Kidney glomerular epithelial cell (primary cell): ENCODE measurements at regions not wholly inside any gene's neighbourhood (a gene's known extent, or its start where the extent isn't known, plus 50 kb on each side); places are given as distances from the start of the nearest gene placed in this dataset.

ENCODE experiments used
- DNase-seq: peaks from one replicate; lab custom pipeline; 2025; lab: John Stamatoyannopoulos, UW

DNA sequence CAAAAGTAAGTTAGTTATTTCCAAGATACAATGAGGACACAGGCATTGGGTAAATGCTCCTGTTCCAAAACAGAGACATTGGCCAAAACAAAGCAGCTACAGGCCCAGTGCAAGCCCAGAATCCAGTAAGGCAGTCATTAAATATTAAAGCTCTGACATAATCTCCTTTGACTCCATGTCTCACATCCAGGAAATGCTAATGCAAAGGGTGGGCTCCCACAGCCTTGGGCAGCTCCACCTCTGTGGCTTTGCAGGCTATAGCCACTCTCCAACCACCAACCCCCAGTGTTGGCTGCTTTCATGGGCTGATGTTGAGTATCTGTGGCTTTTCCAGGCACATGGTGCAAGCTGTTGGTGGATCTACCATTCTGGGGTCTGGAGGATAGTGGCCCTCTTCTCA is 733.4 kb upstream of the SOX9 start:
- no peak for DNase-seq

DNA sequence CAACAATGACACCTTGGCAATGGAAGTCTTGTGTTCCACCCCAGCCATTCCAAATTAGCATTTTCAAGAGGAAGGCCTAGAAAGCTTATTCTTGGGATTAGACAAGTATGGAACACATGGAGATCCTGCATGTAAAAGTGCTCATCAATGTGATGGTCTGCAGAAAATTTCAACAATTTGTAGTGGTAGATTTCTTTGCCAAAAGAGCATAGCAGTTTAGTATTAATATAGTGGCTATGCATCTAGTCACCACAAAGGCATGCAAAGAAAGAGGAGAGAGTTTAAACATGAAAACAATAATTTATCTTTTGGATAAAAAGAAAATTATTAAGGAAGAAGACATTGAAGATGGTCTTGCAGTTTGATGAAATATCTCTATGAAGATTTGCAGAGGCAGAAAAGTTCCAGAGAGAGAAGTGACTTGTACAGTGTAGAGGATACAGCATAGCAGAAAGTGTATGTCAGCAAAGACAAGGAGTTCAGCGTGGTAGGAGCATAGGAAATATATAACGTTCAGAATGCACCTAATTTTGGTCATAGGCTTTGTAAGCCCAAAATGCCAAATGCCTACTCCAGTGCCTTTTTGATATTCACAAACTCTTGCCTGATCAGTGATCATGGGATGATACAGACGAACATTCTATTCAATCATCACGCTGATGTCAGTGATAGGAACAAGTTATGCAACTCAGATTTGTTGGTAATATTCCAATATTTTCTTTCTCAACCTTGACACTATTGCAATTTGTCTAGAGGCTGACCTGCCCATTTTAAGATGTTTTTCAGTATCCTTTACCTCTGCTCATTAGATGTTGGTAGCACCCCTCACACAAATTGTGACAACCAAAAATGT is 727.9 kb upstream of the SOX9 start:
- DNase-seq: no peak

DNA sequence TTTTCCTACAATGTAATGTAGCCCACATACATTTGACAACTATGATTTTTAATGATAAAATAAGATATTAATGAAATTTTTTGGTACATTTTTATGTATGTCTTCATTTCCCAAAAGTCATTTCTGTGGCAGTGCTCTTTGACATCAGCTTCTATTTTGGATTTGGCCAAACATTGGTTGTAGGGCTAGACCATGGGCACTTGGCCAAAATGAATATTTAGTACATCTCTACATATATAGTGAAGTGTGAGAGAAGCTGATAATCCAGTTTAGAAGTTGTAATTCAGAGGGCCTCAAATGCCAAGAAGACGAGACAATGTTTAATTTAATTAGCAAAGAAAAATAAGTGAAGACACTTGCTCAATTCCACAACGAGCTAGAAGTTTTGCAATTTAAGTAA is 724.9 kb upstream of the SOX9 start:
- no peak for DNase-seq

DNA sequence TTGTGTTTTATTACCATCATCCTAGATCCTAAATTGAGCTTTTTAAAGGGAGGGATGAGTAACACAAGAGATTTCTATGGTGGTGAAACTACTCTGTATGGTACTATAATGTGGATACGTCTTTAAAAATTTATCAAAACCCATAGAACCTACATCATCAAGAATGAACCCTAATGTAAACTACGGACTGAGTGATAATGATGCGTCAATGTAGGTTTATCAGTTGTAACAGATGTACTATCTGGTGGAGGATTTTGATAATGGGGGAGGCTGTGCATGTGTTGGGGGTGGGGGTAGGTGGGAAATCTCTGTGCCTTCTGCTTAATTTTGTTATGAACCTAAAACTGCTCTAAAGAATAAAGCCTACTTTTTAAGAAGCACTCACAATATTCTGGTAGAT is 724.1 kb upstream of the SOX9 start:
- DNase-seq: no peak

DNA sequence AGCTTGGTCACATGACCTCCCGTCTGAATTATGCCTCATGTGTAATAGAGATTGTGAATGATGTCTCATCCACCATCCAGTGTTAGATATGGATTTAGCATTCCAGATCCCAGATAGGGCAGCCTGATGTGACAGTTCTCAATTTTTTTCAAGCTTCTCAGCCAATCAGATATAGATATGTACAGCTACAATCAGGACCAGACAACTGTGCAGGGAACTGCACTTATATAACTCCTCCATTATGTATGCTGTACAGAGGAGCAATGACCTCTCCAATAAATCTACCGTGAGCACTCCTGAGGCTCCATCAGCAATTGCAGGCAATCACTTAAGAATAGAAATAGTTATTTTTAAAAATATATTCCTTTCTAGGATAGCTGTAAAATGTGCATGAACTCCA is 722.8 kb upstream of the SOX9 start:
- DNase-seq: no peak

DNA sequence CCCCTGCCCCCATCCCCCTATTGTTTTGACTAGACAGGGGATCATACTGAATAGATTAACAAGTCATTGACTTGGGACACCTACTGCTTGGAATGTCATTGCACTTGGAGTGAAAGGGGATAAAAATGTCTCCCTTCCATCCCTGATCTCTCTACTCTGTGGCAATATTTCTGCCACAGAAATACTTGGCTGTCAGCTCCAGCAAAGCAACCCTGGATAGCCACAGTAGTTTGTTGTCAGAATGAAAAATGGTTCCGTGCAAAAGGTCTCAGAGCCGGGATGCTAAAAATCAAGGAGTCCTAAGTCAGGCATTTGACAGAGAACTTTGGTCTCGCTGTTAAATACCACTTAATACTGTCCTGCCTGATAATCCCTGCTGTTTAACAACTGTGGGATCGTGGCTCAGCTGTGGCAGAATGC is 722.0 kb upstream of the SOX9 start:
- no peak for DNase-seq

DNA sequence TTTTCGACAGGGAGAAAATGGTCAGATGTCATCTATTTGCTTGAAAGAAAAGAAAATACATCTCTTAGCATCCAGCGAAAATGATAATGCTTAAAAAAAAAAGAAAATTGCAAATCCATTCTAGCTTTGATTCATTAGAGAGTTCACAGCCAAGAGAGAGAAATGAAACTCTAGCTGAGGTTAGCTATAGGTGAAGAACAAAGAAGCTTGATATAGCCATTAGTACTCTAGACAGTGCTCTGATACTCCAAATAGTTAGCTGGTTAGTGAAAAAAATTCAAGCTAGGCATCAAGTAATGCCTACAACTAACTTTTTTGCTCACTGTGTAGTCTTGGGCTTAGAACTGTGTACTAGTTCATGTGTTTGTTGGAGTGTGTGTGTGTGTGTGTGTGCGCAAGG is 721.6 kb upstream of the SOX9 start:
- no peak for DNase-seq

DNA sequence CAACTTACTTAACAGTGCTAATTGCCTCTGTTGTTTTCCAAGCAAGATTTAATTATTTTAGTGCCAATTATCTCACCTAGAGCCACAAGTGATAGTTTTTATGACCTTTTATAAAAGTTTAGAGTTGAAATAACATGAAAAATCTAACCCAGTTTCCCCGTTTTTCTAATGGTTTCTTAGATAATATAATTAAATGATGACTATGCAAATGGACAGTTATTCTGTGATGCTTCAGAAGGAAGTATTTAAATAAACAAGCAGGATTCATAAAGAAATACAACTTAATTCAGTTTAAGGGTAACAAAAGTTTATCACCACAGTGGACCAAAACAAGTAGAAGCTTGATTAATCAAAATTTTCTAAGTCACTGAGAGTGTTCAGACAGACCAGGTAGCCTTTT is 721.2 kb upstream of the SOX9 start:
- no peak for DNase-seq

DNA sequence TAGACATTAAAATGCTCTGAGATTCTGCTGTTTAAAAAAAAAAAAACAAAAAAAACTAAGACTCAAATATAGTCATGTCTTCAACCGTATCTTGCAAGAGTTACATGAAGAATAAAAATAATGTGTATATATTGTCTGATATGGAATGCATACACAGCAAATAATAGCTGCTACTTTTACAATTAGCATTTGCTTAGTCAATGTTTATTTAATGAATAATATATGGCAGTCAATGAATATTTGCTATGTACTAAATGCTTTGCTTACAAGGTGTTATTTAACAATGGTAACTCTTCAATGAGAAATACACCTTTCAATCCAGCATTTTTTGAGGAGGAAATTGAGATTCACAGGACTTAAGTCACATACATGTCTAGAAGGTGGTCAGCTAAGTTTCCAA is 718.8 kb upstream of the SOX9 start:
- no peak for DNase-seq

DNA sequence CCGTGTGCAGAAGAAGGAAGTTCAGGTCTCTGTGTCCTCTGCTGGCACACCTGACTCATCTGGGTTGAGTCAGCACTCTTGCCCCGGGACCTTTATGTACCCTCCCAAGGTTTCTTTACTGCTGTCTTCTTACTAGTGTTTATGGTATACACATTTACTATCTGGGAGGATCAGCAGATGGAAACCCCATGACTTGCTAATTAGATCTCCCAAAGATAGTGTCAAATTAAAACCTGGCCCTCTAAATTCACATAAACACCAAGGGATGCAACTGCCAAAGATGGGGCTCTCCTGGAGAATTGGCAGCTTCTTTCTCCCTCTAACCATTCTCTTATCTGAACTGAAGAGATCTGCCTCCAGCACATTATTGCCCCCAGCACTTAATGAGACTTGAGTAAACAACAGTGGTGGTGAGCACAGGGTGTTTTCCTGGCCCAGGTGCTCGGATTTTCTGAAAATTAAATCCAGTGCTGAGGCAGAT is 718.1 kb upstream of the SOX9 start:
- DNase-seq: no peak

DNA sequence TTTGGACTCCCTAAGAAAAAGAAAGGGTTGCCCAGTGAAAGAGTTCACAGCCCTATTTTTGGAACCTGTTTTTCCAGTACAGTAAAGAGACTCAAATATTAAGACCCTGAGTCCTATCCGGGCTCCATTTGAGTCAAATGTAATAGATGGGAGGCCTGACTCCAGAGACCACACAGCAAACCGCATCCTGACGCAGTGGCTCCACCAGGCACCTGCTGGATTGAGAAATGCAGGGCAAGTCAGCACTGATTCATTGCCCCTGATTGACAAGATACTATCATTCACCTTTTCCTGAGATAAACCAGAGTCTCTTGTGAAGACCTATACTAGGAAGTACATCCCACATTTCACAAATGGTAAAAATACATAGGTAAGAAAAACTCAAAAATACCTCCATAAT is 715.7 kb upstream of the SOX9 start:
- DNase-seq: no peak

DNA sequence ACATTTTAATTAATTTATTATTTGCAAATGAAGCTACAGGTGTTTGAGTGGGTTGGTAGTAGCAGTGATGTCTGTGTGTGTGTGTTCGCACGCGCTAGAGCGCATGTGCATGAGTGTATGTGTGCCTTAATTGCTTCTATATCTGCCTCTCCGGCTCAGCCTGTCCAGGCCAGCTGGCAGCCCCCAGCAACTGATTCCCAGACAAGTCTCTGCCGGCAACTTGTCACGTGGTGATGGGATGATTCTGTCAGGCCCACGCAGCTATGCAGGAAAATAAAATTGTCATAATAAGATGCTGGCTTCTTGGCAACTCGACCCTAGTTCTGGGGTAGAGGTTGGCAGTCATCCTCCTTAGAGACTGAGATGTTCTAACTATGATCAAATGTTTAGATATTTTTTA is 712.8 kb upstream of the SOX9 start:
- no peak for DNase-seq

DNA sequence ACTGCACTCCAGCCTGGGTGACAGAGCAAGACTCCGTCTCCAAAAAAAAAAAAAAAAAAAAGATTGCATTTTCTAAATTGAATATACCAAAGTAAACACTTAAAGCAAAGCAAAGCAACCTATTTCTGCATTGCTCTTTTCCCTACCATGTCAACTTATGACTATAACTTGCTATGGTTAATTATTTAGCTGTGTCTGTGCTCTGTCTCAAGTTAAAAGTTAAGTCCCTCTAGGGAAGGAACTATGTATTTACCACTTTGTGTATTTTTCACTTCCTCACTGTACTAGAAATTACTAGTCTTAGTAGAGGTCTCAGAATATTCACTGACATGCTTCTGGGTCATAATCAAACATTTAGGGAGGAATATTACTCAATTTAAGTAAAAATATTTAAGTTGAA is 711.7 kb upstream of the SOX9 start:
- DNase-seq: no peak

DNA sequence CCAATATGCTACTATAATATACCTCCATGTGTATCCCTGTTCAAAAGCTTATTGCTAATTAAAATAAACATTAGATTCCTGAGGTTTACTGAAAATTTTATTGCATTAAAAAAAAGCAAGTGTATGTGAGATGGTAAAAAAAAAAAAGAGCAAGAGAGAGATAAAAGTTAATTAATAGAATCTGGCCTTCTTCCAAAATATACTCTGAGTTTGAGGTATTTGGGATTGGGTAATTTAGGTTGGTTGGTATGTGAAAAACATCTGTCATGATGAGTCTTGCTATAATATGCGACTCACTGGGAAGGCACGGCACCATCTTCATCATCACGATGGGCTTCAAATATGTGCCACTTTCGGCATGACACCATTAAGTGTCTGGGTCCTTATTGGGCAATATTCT is 711.1 kb upstream of the SOX9 start:
- DNase-seq: peak; percentile 76

DNA sequence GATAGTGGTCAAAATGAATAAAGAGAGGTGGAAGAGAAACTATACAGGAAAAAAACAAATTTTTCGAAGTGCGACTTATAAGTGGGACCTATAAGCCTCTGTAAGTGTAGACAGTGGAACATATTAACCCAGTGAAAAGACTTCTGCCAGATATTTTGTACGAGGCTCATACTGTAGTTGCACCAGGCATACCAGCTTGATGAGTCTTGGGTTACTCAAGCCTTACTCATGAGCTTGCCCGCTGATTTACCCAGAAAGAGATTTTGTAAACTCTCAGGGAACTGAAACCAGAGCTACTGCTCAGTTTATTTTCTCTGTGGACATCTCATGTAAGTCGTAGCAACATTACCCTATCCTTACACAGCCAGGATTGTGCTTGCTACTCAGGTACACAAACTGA is 708.0 kb upstream of the SOX9 start:
- peak; percentile 88 for DNase-seq

DNA sequence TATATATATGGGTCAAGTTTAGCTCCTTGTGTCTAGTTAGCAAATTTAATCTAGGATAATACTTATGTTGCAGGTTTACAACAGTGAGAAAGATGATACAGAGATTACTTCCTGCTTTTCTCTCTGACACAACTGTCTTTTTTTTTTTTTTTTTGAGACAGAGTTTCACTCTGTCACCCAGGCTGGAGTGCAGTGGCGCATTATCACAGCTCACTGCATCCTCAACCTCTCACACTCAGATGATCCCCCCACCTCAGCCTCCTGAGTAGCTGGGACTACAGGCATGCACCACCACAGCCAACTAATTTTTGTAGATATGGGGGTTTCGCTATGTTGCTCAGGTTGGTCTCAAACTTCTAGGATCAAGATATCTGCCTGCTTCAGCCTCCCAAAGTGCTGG is 706.9 kb upstream of the SOX9 start:
- no peak for DNase-seq

DNA sequence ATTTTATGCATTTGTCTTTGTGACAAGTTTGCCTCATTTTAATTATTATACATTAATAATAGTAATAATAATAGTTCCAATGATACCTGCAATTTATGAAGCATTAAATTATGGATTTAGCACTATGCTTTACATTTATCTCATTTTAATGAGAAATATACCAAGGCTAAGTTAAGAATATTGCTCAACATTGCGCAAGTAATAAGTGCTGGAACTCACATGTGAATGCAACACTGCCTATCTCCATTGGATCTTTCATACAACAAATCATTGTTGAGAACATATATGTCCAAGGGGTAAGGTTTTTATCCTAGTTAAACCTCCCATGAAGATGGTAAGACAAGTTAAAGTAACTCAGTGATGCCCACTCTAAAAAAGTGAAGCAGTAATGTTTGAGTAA is 703.7 kb upstream of the SOX9 start:
- no peak for DNase-seq

DNA sequence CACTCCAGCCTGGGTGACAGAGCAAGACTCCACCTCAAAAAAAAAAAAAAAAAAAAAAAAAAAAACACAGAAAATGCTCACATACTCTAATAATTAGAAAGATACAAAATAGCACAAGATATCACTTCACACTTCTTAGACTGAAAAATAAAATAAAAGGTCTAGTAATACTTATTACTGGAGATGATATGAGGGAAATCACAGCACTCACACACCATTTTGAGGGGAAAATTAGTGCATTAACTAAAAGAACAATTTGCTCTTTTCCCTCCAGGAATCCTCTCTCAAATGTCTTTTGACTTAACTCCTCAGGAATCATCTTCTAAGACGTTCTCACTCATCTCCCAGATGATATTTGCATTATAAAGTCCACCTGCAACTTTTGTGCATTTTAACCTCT is 697.9 kb upstream of the SOX9 start:
- DNase-seq: no peak

DNA sequence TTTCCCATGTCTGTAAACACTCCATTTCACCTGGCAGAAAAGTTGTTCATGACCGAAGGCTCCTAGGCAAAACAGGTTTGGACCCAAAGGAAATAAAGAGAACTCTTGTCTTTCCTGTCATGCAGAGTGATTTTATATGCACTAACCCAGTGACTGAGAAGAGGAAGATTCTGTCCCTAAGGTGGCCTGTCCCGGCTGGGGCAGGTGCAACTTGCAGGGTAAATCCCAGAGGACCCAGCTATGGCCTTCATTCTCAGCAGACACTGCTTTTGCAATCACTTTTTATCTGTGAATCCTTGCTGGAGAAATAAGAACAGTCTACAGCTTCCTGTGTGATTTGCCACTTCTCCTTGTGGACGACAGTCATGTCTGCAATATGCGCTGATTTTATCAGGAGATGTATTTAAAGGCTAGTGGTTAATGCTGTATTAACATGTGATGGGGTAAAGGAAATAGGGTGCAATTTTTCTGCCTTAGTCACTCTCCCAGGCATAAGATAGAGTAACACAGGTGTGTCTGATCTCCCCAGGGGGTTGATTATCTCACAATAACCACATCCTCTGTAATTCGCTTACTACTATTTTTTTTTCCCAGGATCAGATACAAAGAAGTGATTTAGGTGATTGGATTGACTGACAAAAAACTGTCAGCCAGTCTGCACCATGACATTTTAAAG is 696.8 kb upstream of the SOX9 start:
- DNase-seq: peak; percentile 28

DNA sequence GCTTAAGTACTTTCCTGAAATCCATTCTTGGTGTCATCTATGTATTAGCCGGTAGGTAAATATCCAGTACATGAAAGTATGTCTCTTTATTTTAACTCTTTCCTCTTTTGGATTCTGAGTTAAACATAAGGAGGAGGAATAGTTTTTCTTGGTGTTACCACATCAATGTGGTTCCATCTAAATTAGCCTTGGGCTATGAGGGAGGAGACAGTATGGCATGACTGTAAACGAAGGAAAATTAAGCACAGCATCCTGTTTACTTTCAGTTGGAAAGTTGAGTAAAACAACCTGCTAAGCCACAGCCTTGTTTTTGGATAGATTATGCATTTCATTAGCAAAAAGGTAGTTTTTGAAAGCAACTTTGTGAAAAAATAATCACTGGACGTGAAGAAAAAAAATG is 693.0 kb upstream of the SOX9 start:
- DNase-seq: no peak

DNA sequence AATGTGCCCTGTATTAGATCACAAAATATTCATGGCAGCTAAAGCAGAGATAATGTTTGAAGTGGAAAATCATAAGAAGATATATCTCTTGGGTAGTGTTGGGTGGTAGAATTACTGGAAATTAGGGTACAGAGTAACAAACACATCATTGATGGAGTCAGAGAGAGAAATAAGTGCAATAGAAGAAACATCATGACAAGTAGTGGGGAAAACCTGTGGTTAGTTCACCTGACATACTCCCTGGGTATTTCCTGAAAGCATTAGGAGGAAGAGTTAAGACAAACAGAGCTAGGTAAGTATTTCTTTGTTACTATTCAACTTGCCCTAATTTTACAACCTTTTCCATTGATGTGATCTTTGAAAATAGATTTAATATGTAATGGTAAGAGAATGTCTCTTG is 691.9 kb upstream of the SOX9 start:
- no peak for DNase-seq

DNA sequence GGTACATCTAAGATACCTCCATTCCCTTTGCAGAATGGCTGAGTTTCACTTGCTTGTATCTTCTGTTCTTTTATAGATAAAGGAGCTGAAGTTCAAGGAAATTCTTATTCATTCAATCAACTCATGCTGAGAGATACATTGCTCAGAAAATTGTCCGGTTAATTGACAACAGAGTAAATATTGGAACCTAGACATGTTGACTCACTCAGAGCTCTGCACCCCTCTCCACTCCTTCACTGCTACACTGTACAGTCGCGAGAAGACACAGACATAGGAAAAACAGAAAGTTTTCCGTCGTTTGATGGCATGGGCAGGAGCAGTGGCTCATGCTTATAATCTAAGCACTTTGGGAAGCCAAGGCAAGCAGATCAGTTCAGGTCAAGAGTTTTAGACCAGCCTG is 690.5 kb upstream of the SOX9 start:
- DNase-seq: no peak

DNA sequence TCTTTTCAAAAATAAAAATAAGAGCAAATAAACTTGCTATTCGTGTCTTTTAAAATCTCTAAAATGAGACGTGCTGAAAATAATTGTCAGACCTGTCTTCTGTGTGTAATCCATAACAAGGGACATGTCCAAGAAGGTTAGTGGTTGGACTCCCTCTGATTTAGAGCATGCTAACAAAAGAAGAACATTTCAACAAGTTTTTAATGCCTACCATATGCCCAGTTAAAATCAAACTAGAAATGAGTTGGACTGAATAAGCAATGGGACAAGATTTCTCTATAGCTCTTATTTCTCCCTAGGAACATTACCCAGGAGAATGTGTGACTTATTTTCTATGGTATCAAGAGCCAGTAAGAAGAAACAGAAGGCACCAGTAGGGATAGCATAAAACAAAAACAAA is 689.7 kb upstream of the SOX9 start:
- no peak for DNase-seq
